K562 (cell line): ENCODE measurements at regions not wholly inside any gene's neighbourhood (a gene's known extent, or its start where the extent isn't known, plus 50 kb on each side); places are given as distances from the start of the nearest gene placed in this dataset.

Experiments used
- ATAC-seq: fragments of 200-7000 bp; cut with Tn5 transposase; 3 replicates; pipeline ENCODE4 v1.9.1; 2020; ENCODE audit warnings: moderate library complexity
- BruUV-seq: library from RNA; stranded (reverse); fragments of 400-500 nt; replicated peaks from 2 replicates; lab custom pipeline; 2021; lab: Mats Ljungman, UMichigan
- CTCF ChIA-PET: fragments of 300-600 bp; formaldehyde crosslinking; extraction: SDS; loops from one replicate; lab custom pipeline; 2021; ENCODE audit warnings: low intra/inter-chr PET ratio; lab: Yijun Ruan, JAX
- POLR2A ChIA-PET: fragments of 300-600, 350-650 bp; sonication (Branson Sonifier 250); formaldehyde crosslinking; extraction: SDS; loops from one replicate; lab custom pipeline; 2021; ENCODE audit warnings: antibody characterized with exemption, inconsistent platforms; lab: Yijun Ruan, JAX
- DNase-seq, 4 experiments: peaks; one replicate each; pipeline versions ENCODE4 v3.0.0 to v3.0.0-alpha.2; 2011 to 2018; ENCODE audit warnings: low spot score in 3 of 4, mixed read lengths in 3 of 4; ENCODE audit errors: extremely low read depth in 1 of 4
- FAIRE-seq: peaks from 2 replicates; lab custom pipeline; 2011; peaks lifted over from hg19 to GRCh38; lab: Jason Lieb, UNC
- H2AFZ ChIP-seq: 2 replicates; pipeline ENCODE4 v1.6.0; 2011; ENCODE audit warnings: low read depth, low read length, control low read depth, inconsistent platforms
- H3K27ac ChIP-seq: fragments of 200-600 bp; 3 replicates; pipeline ENCODE4 v1.8.0; 2011; ENCODE audit warnings: low read depth, mild to moderate bottlenecking, control low read depth, inconsistent platforms, low read length, moderate library complexity, mixed read lengths; ENCODE audit errors: extremely low read depth
- H3K27me3 ChIP-seq, 2 experiments: fragments of 300-600 bp in 1 of 2; 2 replicates in 1 of 2; 3 replicates in 1 of 2; pipeline versions ENCODE4 v1.6.0 to v1.8.0; 2011; ENCODE audit warnings: inconsistent platforms in 2 of 2, low read length in 2 of 2, mild to moderate bottlenecking in 1 of 2, mixed read lengths in 1 of 2, moderate library complexity in 1 of 2; ENCODE audit not compliant: control insufficient read depth in 2 of 2, insufficient read depth in 2 of 2
- H3K36me3 ChIP-seq: fragments of 300-600 bp; 3 replicates; pipeline ENCODE4 v1.8.0; 2011; ENCODE audit warnings: mild to moderate bottlenecking, low read length, inconsistent platforms; ENCODE audit not compliant: control insufficient read depth, insufficient read depth
- H3K4me1 ChIP-seq, 2 experiments: fragments of 200-600 bp in 1 of 2; replicated peaks in 1 of 2; 2 replicates in 1 of 2; 3 replicates in 1 of 2; pipeline versions ENCODE4 v1.5.1 to v1.8.0; 2011; ENCODE audit warnings: inconsistent platforms in 2 of 2, low read length in 2 of 2, mild to moderate bottlenecking in 1 of 2, mixed read lengths in 1 of 2, moderate library complexity in 1 of 2; ENCODE audit not compliant: control insufficient read depth in 2 of 2, insufficient read depth in 2 of 2
- H3K4me2 ChIP-seq: 2 replicates; pipeline ENCODE4 v1.6.1; 2011; ENCODE audit warnings: low read length, control low read depth, inconsistent platforms, mixed read lengths; ENCODE audit not compliant: insufficient read depth
- H3K4me3 ChIP-seq: fragments of 200-600 bp; sonication (generic), shearing (Covaris generic); 2 replicates; pipeline ENCODE4 v1.5.1; 2016; ENCODE audit warnings: control low read depth, inconsistent platforms
- H3K79me2 ChIP-seq: fragments of 200-600 bp; 3 replicates; pipeline ENCODE4 v1.8.0; 2011; ENCODE audit warnings: low read length, inconsistent platforms; ENCODE audit not compliant: control insufficient read depth, insufficient read depth
- H3K9ac ChIP-seq, 2 experiments: 2 replicates each; pipeline versions ENCODE4 v1.6.0 to v1.6.1; 2011; ENCODE audit warnings: low read depth in 2 of 2, low read length in 2 of 2, control low read depth in 1 of 2, inconsistent platforms in 1 of 2, mild to moderate bottlenecking in 1 of 2, mixed read lengths in 1 of 2; ENCODE audit not compliant: insufficient read depth in 1 of 2
- H3K9me1 ChIP-seq: one replicate; pipeline ENCODE4 v1.6.0; 2011; ENCODE audit warnings: inconsistent platforms, mild to moderate bottlenecking, low read length, moderate library complexity; ENCODE audit not compliant: control insufficient read depth, insufficient read depth
- H3K9me3 ChIP-seq: replicated peaks from 2 replicates; pipeline ENCODE4 v1.5.1; 2011; ENCODE audit warnings: low read depth, low read length, inconsistent platforms; ENCODE audit not compliant: control insufficient read depth, insufficient read depth
- H4K20me1 ChIP-seq: replicated peaks from 2 replicates; pipeline ENCODE4 v1.6.1; 2011; ENCODE audit warnings: low read length, inconsistent platforms, mixed read lengths; ENCODE audit not compliant: control insufficient read depth, insufficient read depth
- DEAF1 ChIP-seq: fragments of 450-650 bp; formaldehyde crosslinking; IDR thresholded peaks from 2 replicates; pipeline ENCODE4 v1.4.0; 2020; ENCODE audit warnings: mild to moderate bottlenecking, moderate library complexity
- DPF2 ChIP-seq: fragments of 450-650 bp; IDR thresholded peaks from 2 replicates; pipeline ENCODE4 v1.6.1; 2016
- ILK ChIP-seq: fragments of 450-650 bp; IDR thresholded peaks from 2 replicates; pipeline ENCODE4 v1.6.1; 2016; ENCODE audit warnings: missing genetic modification characterization, low read depth, mild to moderate bottlenecking, missing compliant biosample characterization, moderate library complexity, borderline replicate concordance
- NFIX ChIP-seq: fragments of 250-450 bp; sonication (Bioruptor Pico); IDR thresholded peaks from 2 replicates; pipeline ENCODE4 v1.4.0; 2020; ENCODE audit warnings: low read depth, mild to moderate bottlenecking, moderate library complexity
- PCBP1 ChIP-seq: fragments of 200-400 bp; formaldehyde crosslinking; IDR thresholded peaks from 2 replicates; pipeline ENCODE4 v1.6.1; 2018; ENCODE audit warnings: mild to moderate bottlenecking, low read depth, low read length; ENCODE audit not compliant: poor library complexity, severe bottlenecking
- SLC30A9 ChIP-seq: fragments of 250-450 bp; sonication (Bioruptor Pico); IDR thresholded peaks from 2 replicates; pipeline ENCODE4 v1.8.0; 2022; ENCODE audit warnings: mild to moderate bottlenecking, moderate library complexity
- SMARCC2 ChIP-seq: fragments of 450-650 bp; IDR thresholded peaks from 2 replicates; pipeline ENCODE4 v1.6.1; 2017; ENCODE audit warnings: antibody characterized with exemption, moderate library complexity, mild to moderate bottlenecking, low read depth
- ZNF253 ChIP-seq: fragments of 250-450 bp; sonication (Bioruptor Pico); conservative IDR thresholded peaks from 2 replicates; pipeline ENCODE4 v1.6.1; 2021; ENCODE audit warnings: mild to moderate bottlenecking
- ZNF518B ChIP-seq: fragments of 250-450 bp; sonication (Bioruptor Pico); IDR thresholded peaks from 2 replicates; pipeline ENCODE4 v1.5.0; 2021; ENCODE audit warnings: mild to moderate bottlenecking, moderate library complexity
- ZNF589 ChIP-seq: fragments of 200-800 bp; sonication (Bioruptor generic); IDR thresholded peaks from 2 replicates; pipeline ENCODE4 v1.6.1; 2016; ENCODE audit warnings: low read depth, missing genetic modification characterization, missing compliant biosample characterization
- ZSCAN29 ChIP-seq: fragments of 450-650 bp; IDR thresholded peaks from 2 replicates; pipeline ENCODE4 v1.6.1; 2017
- WGBS: fragments of 100-300 bp; shearing (Covaris generic); methylation state at CpG from one replicate; pipeline ENCODE4 v1.1.6; 2016; ENCODE audit warnings: low coverage, mixed read lengths; ENCODE audit not compliant: insufficient coverage; ENCODE audit errors: missing lambda C conversion rate; 5-methylcytosine and 5-hydroxymethylcytosine counted together
- in situ Hi-C: fragments of 300-500 bp; cut with MboI; formaldehyde crosslinking; loops from 4 replicates; pipeline ENCODE4 v1.15.0; 2018; ENCODE audit warnings: inconsistent platforms, mixed read lengths
- intact Hi-C: fragments of 100-400 bp; cut with micrococcal nuclease; formaldehyde crosslinking; loops from 2 replicates; pipeline ENCODE4 v1.14.2; 2022

DNA sequence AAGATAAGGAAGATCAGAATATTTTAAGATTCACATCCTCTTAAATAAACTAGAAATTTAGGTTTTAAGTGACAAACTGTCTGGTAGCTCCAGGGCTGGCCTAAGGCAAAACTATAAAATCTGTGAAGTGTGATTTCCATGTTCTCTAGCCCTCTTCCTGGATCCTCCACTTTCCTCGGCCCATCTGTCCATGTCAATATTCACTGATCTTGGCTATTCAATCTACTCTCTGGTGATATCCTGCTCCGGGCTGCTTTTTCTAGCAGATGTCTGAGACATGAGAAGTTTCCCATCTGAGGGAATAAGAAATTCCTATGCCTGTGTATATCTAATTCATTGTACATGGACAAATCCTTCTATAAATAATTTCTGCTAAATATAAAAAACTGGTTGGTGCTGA, 500.4 kb downstream of the GALC start:
- ChIA-PET POLR2A (no interaction called here), CTCF (no interaction called here)
- 0% methylated on average over 2 of the region's 2 CpGs for WGBS
- H4K20me1 ChIP-seq: no peaks in the 10 kb centered on the region
- H2AFZ ChIP-seq: no peak overlapping the region
- no peak overlapping the region for H3K4me3 ChIP-seq
- H3K9ac ChIP-seq: no peak overlapping the region
- no peak for ATAC-seq
- H3K36me3 ChIP-seq: no peaks in the 10 kb centered on the region
- H3K27me3 ChIP-seq: no peaks in the 10 kb centered on the region
- no peak overlapping the region for H3K4me2 ChIP-seq
- no peak overlapping the region for H3K27ac ChIP-seq
- H3K4me1 ChIP-seq: no peaks in the 10 kb centered on the region
- H3K9me1 ChIP-seq: no peaks in the 10 kb centered on the region
- no peak for FAIRE-seq
- DNase-seq: no peak
- no peaks in the 10 kb centered on the region for H3K79me2 ChIP-seq
- no peaks in the 10 kb centered on the region for H3K9me3 ChIP-seq
- in situ Hi-C loops: no loop called here
- intact Hi-C loops: no loop called here
- no TSS peak for BruUV-seq
- no peak for TF ChIP-seq SMARCC2
- TF ChIP-seq ZNF589: no peak
- TF ChIP-seq SLC30A9 (CRISPR knock-in tag): no peak
- no peak for TF ChIP-seq ZNF253
- no peak for TF ChIP-seq PCBP1
- TF ChIP-seq DEAF1 (CRISPR knock-in tag): no peak
- TF ChIP-seq DPF2: no peak
- no peak for TF ChIP-seq ILK (tag)
- TF ChIP-seq ZSCAN29: no peak
- no peak for TF ChIP-seq ZNF518B
- TF ChIP-seq NFIX (CRISPR knock-in tag): no peak
